GM21825 (cell line): ENCODE measurements at regions not wholly inside any gene's neighbourhood (a gene's known extent, or its start where the extent isn't known, plus 50 kb on each side); places are given as distances from the start of the nearest gene placed in this dataset.

Source experiments
- ATAC-seq: cut with Tn5 transposase; IDR thresholded peaks from one replicate; pipeline ENCODE4 v1.9.1; 2021; ENCODE audit warnings: mild to moderate bottlenecking, moderate library complexity; ENCODE audit not compliant: unreplicated experiment

DNA sequence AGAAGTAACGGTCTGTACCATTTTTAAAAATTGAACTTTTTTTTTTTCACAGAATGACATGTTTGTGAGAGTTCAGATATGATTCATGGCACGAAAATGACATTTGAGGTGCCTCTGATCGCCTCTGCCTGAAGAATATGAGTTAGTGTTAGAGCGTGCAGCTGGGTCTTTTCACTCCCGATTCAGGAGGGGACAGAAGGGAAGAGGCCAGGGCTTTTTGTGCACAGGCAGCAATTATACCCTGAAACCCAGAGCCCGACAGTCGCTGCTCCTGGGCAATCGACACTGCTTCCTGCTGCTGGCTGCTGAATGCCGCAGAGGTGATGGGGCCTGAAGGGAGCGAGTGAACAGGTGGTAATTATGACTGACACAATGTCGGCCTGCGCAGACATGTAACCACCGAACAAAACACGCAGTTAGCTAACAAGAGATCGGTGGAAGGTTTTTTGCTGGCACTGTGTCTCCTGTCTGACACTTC, 652.0 kb upstream of the NOX3 start:
- no peak for ATAC-seq

DNA sequence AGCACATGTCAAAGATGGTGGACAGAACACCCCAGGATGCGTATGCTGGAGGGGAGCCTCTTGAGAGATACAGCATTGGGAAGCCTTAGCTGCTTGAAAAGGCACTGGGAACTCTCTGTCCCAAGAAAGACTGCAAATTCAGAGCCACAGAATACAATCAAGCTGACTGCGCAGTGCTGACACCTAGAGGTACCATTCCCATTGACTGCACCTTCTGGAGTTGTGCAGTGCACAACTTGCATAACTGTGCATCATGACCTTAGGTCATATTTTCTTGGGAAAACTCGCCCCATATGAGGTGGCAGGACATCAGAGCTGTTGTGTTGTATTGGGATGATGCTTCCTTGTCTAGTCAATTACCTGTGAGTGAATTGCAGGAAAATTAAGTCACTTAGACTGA, 646.5 kb upstream of the NOX3 start:
- ATAC-seq = no peak

DNA sequence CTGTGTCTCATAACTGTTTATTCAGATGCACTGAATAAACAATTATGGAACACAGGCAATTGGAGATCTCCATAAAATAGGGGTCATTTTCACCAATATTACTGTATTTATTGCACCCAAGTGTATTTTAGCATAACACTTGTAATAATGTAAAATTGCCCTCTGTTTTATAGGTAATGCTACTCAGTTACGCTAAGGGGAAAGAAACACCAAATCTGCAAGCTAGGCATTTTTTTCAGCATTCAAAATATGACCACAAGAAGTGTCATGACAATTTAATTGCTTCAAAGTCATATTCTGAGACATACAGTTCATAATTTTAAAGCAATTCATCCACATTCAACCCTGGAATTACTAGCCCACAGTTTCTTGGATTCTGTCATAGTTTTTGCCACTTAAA, 643.2 kb upstream of the NOX3 start:
- no peak for ATAC-seq

DNA sequence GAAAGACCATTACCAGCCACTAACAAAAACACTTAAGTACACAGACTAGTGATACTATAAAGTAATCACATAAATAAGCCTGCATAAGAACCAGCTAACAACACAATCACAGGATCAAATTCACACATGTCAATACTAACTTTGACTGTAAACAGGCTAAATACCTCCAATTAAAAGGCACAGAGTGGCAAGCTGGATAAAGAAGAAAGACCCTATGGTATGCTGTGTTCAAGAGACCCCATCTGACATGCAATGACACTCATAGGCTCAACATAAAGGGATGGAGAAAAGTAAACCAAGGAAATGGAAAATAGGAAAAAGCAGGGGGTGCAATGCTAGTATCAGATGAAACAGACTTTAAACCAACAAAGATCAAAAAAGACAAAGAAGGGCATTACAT, 631.8 kb upstream of the NOX3 start:
- ATAC-seq = no peak

DNA sequence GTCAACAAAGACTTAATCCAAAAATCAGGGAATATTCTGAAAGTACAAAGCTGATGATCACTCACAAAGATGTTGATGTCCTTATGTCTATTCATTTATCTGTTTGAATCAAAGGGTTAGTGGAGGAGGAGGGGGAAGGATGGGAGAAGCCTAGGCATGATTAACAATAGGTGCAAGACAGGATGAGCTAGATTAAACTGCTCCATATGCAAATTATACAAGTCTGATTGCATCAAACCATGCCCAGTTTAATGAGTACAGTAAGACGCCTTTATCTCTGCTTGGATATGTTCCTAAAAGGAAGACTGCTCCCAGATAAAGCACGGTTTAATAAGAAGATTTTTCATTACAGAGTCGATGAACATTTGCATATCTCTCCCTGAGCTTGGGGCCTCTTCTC, 626.4 kb upstream of the NOX3 start:
- no peak for ATAC-seq

DNA sequence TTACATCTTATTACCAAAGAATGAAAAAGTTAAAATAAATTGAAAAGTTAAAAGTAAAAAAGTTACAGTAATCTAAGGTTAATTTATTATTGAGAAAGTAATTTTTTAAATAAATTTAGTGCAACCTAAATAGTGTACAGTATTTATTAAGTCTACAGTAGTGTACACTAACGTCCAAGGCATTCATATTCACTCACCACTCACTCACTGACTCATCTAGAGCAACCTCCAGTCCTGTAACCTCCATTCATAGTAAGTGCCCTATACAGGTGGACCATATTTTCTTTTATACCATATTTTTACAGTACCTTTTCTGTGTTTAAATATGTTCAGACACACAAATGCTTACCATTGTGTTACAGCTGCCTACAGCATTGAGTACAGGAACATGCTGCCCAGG, 624.7 kb upstream of the NOX3 start:
- no peak for ATAC-seq

DNA sequence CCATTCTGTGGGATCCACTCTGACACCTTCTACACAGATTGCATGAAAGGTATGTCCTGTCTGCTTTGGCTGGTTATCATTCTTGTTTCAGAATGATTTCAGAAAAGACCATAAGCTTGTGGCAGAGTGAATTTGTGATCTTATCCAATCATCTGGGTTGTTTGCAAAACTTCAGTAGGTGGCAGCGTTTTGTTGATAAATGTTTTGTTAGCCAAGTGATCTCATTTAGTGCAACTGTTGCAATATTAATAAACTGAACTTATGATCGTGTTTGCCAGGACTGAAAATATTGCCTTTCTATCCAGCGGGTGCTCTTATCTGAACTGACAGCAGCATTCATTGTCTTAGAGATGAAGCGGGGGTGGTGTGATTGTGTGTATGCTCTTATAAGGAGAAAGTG, 613.2 kb upstream of the NOX3 start:
- ATAC-seq = no peak

DNA sequence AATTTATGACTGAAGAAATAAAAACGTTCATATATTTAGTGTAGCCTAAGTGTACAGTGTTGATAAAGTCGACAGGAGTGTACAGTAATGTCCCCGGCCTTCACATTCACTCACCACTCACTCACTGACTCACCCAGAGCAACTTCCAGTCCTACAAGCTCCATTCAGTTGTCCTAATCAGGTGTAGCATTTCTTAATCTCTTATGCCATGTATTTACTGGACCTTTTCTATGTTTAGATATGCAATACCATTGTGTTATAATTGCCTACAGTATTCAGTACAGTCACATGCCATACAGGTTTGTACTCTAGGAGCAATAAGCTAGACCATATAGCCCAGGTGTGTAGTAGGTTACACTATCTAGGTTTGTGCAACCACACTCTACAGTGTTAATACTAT, 610.2 kb upstream of the NOX3 start:
- no peak for ATAC-seq

DNA sequence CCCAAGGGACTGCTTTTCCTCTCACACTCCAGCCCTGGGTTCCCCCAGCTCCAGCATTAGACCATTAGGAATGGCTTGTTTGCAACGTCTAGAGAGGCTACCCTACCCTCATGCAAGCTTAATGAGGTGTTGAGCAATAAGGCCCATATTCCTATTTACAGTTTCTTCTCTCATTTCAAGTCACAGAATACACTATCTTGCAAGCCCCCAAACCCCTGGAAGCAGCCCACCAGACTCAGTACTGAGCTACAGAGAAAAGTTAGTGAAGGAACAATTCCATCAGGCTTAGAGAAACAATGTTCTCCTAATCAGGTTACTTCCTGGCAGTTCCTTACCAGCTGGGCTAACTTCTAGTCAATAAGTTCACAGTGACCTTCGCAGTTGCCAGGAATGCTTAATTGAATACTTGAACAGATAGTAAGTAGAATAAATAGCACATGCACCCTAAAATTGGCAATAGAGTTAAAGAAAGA, 606.5 kb upstream of the NOX3 start:
- ATAC-seq = no peak

DNA sequence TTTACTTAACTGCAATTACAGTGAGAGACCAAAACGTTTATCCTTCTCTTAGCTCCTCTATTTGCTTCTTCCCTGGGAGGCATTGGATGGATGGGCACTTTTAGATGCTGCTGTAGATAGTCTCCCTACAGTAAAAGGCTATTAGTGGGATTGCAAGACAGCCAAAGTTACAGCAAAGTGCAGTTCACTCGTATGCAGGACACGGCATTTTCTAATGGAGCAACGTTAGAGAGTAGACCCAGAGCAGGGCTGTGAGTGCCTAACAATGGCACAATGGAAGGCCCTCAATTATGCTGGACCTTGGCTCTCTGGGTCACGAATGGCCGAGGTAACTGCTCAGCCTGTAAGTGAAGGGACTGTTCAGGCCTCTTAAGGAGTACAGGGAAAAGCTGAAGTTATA, 605.8 kb upstream of the NOX3 start:
- ATAC-seq = no peak

DNA sequence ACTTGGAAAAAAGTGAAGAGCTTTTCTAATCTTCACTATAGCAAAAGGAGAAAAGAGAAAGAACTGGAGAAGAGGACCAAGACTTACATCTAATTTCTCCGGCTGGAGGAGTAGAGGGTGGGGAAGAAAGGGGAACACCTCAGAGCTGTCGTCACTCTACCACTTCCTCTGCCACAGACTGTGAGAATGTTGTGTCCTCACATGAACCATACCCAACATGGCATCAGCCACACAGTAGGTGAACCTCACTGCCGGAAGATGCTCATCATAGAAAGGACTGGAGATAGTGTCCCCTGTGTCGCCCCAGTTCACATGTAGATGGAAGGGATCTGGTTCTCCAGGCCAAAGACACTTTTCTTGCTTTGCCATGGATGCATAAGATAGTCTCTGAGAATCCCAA, 604.4 kb upstream of the NOX3 start:
- ATAC-seq = no peak

DNA sequence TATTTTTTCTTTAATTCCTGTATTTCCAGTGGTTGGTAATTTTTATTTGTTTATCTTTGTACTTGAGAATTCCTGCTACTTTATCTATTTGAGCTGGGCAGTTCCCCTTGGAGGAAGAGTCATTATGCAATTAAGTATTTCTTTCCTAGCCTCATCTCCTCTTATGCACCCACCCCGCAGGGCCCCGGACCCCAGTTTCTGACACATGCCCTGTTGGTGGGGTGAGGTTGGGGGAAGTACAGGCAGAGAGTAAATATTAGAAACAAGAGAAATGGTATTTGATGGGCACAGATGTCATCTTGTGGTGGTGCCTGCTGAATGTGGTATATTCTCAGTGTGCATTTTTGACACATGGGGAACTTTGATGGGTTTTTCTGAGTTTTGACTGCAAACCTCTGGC, 602.7 kb upstream of the NOX3 start:
- ATAC-seq = no peak

DNA sequence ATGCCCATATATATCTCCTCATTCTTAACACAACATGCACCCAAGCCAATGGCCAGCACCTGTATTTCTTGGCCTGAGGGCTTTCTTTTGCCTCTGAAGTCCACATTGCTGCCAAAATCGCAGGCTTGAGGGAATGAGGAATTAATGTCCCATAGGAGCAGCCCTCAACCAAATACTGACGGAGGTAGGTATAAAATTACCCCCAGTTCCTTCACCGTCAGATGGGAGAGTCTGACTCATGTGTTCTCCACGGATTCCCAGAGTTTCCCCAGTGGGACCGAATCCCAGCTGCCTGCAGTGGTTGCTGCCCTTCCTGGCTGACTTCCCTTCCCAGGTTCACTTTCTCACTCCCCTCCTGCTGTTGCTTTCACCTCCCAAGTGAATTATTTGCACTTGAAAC, 602.2 kb upstream of the NOX3 start:
- ATAC-seq = no peak

DNA sequence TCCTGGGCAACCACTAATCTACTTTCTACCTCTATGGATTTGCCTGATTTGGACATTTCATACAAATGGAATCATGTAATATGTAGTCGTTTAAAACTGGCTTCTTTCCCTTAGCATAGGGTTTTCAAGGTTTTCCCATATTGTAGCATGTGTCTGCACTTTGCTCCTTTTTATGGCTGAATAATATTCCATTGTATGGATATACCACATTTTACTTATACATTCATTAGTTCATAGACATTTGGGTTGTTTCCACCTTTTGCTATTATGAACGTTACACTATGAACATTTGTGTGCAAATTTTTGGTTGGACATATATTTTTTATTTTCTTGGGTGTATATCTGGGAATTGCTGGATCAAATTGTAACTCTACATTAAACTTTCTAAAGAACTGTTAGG, 600.4 kb upstream of the NOX3 start:
- ATAC-seq = no peak

DNA sequence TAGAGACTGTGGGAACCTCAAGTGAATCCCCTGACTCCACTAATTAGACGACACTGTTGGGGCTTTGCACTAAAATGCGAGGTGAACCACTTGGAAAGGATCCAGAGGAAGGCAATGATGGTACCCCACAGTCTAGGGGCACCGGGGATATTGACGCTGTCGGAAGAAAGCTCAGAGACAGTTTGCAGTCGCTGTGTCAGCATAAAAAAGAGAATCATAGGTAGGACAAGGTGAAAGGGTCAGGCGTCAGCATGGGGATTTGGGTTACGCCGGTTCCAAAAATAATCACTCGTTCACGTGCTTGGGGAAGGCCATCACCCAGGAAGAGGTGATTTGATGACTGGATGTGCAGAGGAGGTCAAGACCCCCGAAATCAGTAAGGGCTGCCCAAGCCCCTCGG, 598.0 kb upstream of the NOX3 start:
- no peak for ATAC-seq

DNA sequence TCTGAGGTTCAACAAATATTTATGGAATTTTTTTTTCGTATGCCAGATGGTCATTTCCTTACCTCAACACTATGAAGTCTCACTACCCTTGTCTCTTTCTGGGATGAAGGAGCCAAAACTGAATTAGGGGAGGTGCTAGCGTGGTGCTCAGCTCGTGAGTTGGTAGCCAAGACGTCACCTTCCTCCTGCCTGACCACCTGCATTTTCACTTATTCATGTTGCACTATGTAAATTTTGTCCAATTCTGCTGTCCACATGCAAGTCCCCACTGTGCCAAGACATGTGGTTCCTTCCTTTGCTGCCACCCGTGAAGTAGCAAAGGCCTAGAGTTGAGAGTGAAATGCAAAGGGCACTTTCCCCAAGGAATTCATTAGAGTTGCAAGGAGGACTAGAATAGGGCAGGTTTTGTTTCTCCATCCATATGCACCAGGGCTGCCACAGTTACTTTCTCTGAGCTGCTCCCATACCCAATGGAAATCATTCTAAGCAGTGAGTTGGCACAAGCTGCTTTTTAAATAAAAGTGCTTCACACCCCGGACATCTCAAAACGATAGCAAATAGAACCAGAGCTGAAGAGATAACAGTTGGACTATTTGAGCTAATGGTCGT, 591.3 kb upstream of the NOX3 start:
- no peak for ATAC-seq

DNA sequence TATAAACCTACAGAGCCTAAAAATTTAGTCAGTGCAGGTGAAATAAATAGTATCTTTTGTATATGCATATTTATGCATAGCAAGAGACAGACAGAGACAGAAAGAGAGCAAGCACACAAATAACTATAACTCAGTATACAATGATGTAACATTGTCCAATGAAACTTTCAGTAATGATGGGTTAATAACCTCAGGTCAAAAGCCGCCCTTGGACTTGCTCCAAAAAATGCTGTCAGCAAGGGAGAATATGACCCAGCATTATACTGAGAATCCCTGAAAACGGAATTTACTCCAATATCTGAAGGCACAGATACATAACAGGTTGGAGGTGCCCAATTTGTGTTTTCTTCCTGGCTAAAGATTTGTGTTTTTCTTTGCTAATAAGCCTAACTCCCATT, 590.6 kb upstream of the NOX3 start:
- ATAC-seq = no peak

DNA sequence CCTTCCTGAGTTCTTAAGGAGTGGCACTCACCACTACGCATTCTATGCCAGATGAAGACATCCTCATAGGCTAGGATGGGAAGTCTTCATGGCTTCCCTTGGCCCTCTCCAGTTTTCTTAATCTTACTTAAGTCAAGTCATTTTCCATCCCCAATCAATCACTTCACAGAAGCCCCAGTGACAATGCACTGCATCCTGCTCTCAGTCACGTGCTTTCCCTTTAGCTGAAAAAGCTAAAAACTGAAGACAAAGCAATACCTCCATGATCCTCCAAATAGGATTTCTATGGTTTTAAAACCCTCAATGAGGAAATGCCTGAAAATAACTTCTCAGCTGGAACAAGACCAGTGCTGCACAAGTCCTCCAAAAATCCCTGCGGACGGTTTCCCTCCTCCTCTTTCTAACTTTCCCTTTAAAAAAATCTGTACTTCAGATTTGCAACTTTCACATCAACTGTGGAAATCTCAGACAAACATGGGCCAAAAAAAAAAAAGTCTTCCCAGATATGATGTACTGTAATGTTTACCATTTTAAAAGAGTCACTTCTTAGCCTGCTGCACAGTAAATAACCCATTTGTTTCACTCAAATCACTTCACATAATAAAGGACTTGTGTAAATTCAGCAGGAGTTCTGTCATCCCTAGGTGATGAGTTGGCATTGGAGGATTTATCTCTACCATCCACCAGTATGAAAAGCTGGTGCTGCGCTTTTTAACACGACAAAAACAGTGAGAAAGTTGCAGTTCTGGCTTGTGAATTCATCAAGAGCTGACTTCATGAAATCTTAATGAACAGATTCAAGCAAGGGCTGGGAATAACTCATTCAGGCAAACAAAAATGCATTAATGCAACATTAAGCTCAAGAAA, 590.0 kb upstream of the NOX3 start:
- no peak for ATAC-seq

DNA sequence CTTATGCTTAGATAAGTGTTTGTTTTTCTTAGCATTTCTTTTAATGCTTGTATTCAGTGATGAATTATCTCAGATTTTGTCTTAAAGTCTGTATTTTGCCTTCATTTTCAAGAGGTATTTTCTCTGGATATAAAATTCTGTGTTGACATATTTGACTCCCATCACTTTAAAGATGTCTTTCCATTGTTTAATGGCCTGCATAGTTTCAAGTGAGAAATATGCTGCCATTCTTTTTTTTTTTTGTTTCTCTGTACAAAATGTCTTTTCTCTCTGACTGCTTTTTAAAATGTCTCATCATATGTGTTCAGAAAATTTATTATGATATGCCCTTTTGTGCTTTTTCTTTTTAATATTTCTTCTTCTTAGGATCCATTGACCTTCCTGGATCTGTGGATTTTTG, 578.0 kb upstream of the NOX3 start:
- no peak for ATAC-seq

DNA sequence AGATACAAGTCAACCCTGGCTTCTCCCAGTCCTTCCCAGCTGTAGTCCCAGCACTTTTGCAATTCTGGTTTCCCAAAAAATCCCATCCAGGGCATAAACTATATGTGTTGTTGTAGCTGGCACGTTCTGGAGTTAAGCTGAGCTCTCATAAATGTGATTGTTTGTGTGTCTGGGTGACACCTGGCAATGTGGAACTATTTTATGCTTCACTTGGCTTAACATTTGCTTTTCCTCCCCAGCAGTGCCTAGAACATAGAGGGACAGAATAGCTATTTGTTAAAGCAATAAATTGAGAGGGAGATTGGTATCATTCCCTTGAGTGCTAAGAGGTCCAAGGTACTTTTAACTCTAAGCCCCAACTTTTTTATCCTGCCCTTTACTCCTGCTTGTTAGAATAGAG, 575.9 kb upstream of the NOX3 start:
- ATAC-seq = no peak

DNA sequence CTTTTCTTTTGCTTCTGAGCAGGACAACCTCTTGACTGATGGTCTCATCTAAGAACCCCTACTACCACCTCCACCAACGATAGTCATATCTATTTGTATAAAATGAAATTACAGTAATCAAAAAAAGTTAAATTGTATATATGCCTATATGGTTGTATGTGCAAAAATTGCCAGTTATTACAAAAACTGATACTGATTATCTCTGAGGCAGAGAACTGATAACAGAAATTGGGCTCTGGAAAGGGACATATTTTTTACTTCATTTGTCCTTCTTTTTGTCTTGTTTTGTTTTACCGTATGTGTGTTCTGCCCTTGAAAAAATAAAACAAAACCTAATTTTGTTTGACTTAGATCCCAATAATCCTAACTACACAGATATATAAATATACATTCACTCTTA, 574.4 kb upstream of the NOX3 start:
- ATAC-seq = no peak

DNA sequence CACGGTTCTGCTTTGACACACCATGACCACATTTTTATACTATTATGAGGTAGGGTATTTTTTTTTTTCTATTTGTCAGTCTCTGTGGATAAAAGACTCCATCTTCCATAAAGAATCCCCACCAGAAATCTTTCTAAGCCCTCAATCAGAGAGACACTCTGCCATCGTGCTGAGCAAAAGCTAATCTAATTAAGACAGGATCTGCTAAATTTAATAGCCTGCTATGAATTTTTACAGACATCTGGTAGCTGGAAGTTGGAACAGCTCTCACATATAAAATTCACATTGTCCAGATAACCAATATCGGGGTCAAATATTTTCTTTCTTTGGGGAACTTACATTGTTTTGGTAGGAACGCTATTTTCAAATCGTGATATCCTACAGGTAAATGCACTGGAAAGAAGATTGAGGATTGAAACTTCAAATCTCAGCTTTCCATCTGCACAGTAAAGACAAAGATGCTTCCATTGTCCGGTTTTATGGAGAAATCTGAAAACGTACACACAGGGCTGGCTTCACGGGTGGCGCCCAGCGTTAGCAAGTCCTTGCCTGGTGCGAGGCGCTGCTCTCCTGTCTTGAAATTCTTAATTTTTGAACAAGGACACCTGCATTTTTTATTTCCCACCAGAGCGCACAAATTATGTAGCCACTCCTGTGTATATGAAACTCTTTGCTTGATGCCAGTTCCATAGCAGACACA, 573.8 kb upstream of the NOX3 start:
- no peak for ATAC-seq
